A673 (cell line): ENCODE measurements at regions not wholly inside any gene's neighbourhood (a gene's known extent, or its start where the extent isn't known, plus 50 kb on each side); places are given as distances from the start of the nearest gene placed in this dataset.
A peak's percentile ranks its signal among the peaks of the same experiment; 100 is the strongest.

Source experiments
- BruUV-seq: library from RNA; stranded (reverse); fragments of 400-500 nt; replicated peaks from 2 replicates; lab custom pipeline; 2021; lab: Mats Ljungman, UMichigan
- CTCF ChIA-PET: fragments of 300-600 bp; sonication (Branson Sonifier 250); formaldehyde crosslinking; loops from one replicate; lab custom pipeline; 2022; ENCODE audit warnings: antibody characterized with exemption; lab: Charles Lee
- POLR2A ChIA-PET: fragments of 300-600 bp; sonication (Branson Sonifier 250); formaldehyde crosslinking; loops from one replicate; lab custom pipeline; 2022; ENCODE audit warnings: antibody characterized with exemption; ENCODE audit not compliant: low non-redundant PET; lab: Charles Lee
- DNase-seq: peaks from one replicate; pipeline ENCODE4 v3.0.0-alpha.2; 2015; ENCODE audit warnings: low spot score
- H3K27ac ChIP-seq: fragments of 200-600 bp; sonication (generic); 2 replicates; pipeline ENCODE4 v1.5.1; 2016; ENCODE audit warnings: mixed run types, low read depth, mild to moderate bottlenecking, mixed read lengths, antibody characterized with exemption, low read length; ENCODE audit not compliant: poor library complexity, severe bottlenecking
- H3K27me3 ChIP-seq: fragments of 200-600 bp; sonication (generic); replicated peaks from 2 replicates; pipeline ENCODE4 v1.6.1; 2017; ENCODE audit warnings: mixed run types, low read depth, mild to moderate bottlenecking, mixed read lengths, antibody characterized with exemption, low read length; ENCODE audit not compliant: insufficient read depth, poor library complexity
- H3K36me3 ChIP-seq: fragments of 200-600 bp; sonication (generic); 2 replicates; pipeline ENCODE4 v1.6.1; 2016; ENCODE audit warnings: mixed run types, mild to moderate bottlenecking, mixed read lengths, antibody characterized with exemption, low read length; ENCODE audit not compliant: insufficient read depth, poor library complexity, severe bottlenecking
- H3K4me1 ChIP-seq: fragments of 200-600 bp; sonication (generic); 2 replicates; pipeline ENCODE4 v1.6.1; 2017; ENCODE audit warnings: mixed run types, mild to moderate bottlenecking, mixed read lengths, antibody characterized with exemption, low read length; ENCODE audit not compliant: insufficient read depth, poor library complexity, severe bottlenecking
- H3K4me3 ChIP-seq: fragments of 200-600 bp; sonication (generic); 2 replicates; pipeline ENCODE4 v1.5.1; 2016; ENCODE audit warnings: low read depth, mixed run types, mild to moderate bottlenecking, mixed read lengths, low read length; ENCODE audit not compliant: poor library complexity, severe bottlenecking
- H3K9me3 ChIP-seq: fragments of 200-600 bp; sonication (generic); 2 replicates; pipeline ENCODE4 v1.6.1; 2016; ENCODE audit warnings: mixed run types, low read depth, mild to moderate bottlenecking, mixed read lengths, antibody characterized with exemption, low read length; ENCODE audit not compliant: poor library complexity, severe bottlenecking
- EZH2 ChIP-seq: fragments of 200-600 bp; sonication (generic); IDR thresholded peaks from 2 replicates; pipeline ENCODE4 v1.6.1; 2017; ENCODE audit warnings: borderline replicate concordance, low read depth, mild to moderate bottlenecking, mixed read lengths, antibody characterized with exemption, low read length; ENCODE audit not compliant: poor library complexity, severe bottlenecking
- intact Hi-C: fragments of 100-400 bp; cut with micrococcal nuclease; formaldehyde crosslinking; loops from one replicate; pipeline ENCODE4 v1.10.0; 2022; ENCODE audit not compliant: unreplicated experiment
- TF ChIP-seq, protein P1 (sequence below): fragments of 300-800, 200-600 bp; sonication (generic); conservative IDR thresholded peaks from 2 replicates; pipeline ENCODE4 v1.5.1; 2017; ENCODE audit warnings: low read depth, mild to moderate bottlenecking, antibody characterized with exemption, low read length, moderate library complexity, mixed read lengths

DNA sequence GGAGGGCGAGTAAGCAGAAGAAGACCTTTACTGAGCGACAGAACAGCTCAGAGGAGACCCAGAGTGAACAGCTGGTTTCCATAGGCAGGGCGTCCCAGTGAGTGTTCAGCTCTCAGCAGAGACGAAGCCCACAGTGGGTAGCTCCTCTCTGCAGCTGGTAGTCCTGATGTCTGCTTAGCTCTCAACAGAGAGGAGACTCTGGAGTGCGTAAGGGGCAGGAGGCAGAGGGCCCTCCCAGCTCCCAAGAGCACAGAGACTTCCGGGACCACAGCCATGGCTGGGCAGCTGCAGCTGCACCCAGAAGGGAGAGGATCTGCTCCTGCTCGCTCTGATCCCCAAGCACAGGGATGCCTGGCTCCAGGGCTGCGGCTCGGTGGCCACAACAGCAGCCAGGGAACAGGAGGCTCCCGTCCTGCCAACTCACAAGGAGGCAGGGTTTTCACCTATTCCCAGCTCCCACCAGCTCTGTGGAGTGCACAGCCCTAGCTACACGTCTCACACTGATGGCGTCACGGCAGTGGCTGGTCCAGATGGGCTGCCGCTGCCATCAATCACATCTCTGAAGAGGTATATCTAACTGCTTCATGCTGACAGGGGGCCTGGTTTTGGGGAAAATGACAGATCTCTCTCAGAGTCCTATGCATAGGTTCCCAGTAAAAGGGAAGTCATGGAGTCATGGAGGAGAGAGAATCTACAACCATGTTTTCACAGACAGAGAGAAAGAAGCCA, 2660.1 kb upstream of the PCDH20 start:
- CTCF ChIA-PET, result no interaction called here
- no TSS peak for BruUV-seq

DNA sequence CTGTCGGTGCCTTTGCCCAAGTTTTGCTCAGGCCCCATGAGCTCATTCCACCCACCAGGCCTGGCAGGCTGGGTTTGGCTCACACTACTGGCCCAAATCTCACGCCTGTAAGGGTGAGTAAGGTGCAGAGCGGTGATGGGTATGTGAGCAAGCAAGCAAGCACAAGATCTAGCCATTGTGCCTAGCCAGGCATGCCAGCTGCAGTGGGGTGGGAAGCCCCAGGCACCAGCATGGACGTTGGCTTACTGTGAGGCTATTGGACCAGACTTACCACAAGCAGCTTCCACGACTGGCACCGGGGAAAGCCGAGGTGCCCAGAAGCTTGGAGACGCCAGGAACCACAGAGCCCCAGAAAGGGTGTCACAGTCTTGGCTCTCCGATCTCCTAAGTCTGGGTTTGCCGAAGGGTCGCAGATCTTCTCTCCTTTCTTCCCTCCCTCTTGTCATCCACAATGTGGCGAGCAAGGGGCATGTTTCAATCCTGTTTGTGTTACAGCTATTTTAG, 2659.4 kb upstream of the PCDH20 start:
- no peak overlapping the region for H3K4me3 ChIP-seq
- H3K27ac ChIP-seq, result peak overlapping the region; percentile 58
- no peaks in the 10 kb centered on the region for H3K4me1 ChIP-seq
- TF ChIP-seq, protein P1, sequence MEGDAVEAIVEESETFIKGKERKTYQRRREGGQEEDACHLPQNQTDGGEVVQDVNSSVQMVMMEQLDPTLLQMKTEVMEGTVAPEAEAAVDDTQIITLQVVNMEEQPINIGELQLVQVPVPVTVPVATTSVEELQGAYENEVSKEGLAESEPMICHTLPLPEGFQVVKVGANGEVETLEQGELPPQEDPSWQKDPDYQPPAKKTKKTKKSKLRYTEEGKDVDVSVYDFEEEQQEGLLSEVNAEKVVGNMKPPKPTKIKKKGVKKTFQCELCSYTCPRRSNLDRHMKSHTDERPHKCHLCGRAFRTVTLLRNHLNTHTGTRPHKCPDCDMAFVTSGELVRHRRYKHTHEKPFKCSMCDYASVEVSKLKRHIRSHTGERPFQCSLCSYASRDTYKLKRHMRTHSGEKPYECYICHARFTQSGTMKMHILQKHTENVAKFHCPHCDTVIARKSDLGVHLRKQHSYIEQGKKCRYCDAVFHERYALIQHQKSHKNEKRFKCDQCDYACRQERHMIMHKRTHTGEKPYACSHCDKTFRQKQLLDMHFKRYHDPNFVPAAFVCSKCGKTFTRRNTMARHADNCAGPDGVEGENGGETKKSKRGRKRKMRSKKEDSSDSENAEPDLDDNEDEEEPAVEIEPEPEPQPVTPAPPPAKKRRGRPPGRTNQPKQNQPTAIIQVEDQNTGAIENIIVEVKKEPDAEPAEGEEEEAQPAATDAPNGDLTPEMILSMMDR, result no peak
- no peak for TF ChIP-seq EZH2
- BruUV-seq, result no TSS peak
- H3K9me3 ChIP-seq, result peaks cover 5% of the 10 kb centered on the region
- no peak for DNase-seq
- no peaks in the 10 kb centered on the region for H3K27me3 ChIP-seq
- ChIA-PET CTCF (no interaction called here), POLR2A (no interaction called here)
- H3K36me3 ChIP-seq, result peaks cover 33% of the 10 kb centered on the region
- intact Hi-C loops, result no loop called here

More for the DNA sequence above, 2660.1 kb upstream of the PCDH20 start:
- Histone ChIP-seq H3K9me3 (peaks cover 5% of the 10 kb centered on the region), H3K27me3 (no peaks in the 10 kb centered on the region), H3K27ac (peak overlapping the region; percentile 58), H3K4me1 (no peaks in the 10 kb centered on the region), H3K4me3 (no peak overlapping the region), H3K36me3 (peaks cover 31% of the 10 kb centered on the region)
- POLR2A ChIA-PET, result no interaction called here
- TF ChIP-seq, protein P1, result no peak
- intact Hi-C loops, result no loop called here
- no peak for DNase-seq

DNA sequence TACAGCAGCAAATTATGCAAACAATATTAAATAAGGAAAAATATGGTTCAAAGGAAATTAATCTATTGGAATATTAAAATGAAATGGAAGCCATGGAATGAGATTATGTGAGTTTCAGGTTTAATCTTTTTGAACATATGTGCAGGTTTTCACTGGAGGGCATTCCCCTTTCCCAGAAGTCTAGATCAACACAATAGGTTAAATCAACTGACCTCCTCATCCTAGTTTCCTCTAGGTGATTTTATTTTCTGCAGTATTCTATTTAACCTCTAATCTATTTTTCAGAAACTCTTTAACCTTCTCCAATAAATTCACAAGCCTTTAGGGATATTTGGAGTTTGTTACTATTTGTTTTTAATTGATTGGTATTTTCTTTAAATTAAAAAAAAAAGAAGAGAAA, 2657.6 kb upstream of the PCDH20 start:
- Histone ChIP-seq H3K36me3 (peaks cover 19% of the 10 kb centered on the region), H3K27ac (no peak overlapping the region), H3K27me3 (no peaks in the 10 kb centered on the region), H3K4me3 (no peak overlapping the region), H3K4me1 (peaks cover 13% of the 10 kb centered on the region), H3K9me3 (peaks cover 1% of the 10 kb centered on the region)
- ChIA-PET POLR2A (no interaction called here), CTCF (no interaction called here)
- TF ChIP-seq, protein P1, result no peak
- TF ChIP-seq EZH2, result no peak
- intact Hi-C loops, result no loop called here
- DNase-seq, result no peak
- BruUV-seq, result no TSS peak
